ENCODE measurements at regions not wholly inside any gene's neighbourhood (a gene's known extent, or its start where the extent isn't known, plus 50 kb on each side); places are given as distances from the start of the nearest gene placed in this dataset.
"Not testable (repeated sequence)": the region's sequence is repeated elsewhere in the genome, so short reads cannot be mapped to it uniquely, and the experiment has no call there.

- no peak for DNase-seq (ENCODE audit: low spot score)
- intact Hi-C loops (cut with DNase I): no loop called here
Measured at GRCh38 chr20:22689266-22689665, 104.9 kb upstream of the FOXA2 start.

GRCh38 chr20:22690000-22690399 is 105.6 kb upstream of the FOXA2 start:
- DNase-seq (ENCODE audit: low spot score): no peak
- intact Hi-C loops (cut with DNase I): loop anchor here (5.0 to 10.0 kb wide), 4 partner anchors 355 to 652 kb away; partner anchors contain the start of gene THBD (in 1 of the 2)

DNA sequence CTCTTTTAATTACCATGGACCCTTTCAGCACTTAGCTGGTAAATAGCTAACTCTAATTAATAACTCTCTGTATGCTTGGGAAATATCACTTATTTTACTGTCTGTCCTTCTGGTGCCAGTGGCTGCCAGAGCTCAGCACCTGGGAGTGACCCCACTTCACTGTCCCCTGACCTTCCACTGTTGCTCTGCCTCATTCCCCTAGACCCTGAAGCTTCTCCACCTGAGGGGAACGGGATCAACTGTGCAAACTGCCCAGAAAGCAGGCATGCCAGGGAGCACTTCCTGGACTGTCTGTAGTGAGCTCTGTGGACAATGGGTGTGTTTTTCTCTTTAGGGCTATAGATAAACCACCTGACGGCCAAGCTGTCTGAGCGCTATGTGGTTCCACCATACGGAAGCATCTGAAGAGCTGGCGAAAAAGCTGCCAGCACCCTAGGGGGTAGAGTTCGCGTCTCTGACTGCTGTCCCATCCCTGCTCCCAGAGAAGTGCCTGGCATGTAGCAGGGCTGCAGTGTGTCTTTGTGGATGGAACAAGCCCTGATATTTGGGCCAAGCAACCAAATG is 106.3 kb upstream of the FOXA2 start:
- DNase-seq (ENCODE audit: low spot score): no peak
- intact Hi-C loops (cut with DNase I): loop anchor here (5.0 to 10.0 kb wide), 4 partner anchors 354 to 652 kb away; partner anchors contain the start of gene THBD (in 1 of the 2)

GRCh38 chr20:22691369-22692118 is 107.2 kb upstream of the FOXA2 start:
- intact Hi-C loops (cut with DNase I): loop anchor here (5.0 to 10.0 kb wide), 4 partner anchors 353 to 651 kb away; partner anchors contain the start of gene THBD (in 1 of the 2)
- DNase-seq (ENCODE audit: low spot score): peak; percentile 94

- intact Hi-C loops (cut with DNase I): loop anchor here (5.0 to 10.0 kb wide), 4 partner anchors 353 to 650 kb away; partner anchors contain the start of gene THBD (in 1 of the 2)
- no peak for DNase-seq (ENCODE audit: low spot score)
Measured at GRCh38 chr20:22692119-22692475, 107.7 kb upstream of the FOXA2 start.

DNA sequence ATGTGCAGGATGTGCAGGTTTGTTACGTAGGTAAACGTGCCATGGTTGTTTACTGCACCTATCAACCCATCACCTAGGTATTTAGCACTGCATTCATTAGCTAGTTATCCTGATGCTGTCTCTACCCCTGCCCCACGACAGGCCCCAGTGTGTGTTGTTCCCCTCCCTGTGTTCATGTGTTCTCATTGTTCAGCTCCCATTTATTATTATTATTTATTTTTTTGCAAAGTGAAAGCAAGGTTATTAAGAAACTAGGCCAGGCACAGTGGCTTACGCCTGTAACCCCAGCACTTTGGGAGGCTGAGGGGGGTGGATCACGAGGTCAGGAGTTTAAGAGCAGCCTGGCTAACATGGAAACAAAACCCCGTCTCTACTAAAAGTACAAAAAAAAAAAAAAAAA is 108.2 kb upstream of the FOXA2 start:
- intact Hi-C loops (cut with DNase I): loop anchor here (5.0 to 10.0 kb wide), 4 partner anchors 352 to 650 kb away; partner anchors contain the start of gene THBD (in 1 of the 2)
- not testable (repeated sequence) for DNase-seq (ENCODE audit: low spot score)

DNA sequence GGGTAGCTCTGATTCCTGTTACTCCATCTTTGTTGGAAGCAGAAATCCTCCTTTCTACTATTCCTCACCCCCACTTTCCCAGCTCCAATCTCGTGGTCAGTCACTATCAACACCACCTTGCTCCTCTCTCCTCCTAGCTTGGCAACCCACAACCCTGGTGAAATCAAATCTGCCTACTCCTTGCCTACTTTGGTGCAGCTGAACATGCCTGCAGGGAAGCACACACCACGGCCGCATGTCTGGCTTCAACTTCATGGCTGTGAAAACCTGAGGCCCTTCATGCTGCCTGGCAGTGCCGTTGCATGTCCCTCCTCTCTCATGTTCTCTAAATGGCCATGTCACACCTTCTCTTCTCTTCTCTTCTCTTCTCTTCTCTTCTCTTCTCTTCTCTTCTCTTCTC is 112.4 kb upstream of the FOXA2 start:
- intact Hi-C loops (cut with DNase I): loop anchor here in 1 of 2 donors (10.0 kb wide), 1 partner anchor 348 kb away; the partner anchor contains the start of gene THBD
- no peak for DNase-seq (ENCODE audit: low spot score)

DNA sequence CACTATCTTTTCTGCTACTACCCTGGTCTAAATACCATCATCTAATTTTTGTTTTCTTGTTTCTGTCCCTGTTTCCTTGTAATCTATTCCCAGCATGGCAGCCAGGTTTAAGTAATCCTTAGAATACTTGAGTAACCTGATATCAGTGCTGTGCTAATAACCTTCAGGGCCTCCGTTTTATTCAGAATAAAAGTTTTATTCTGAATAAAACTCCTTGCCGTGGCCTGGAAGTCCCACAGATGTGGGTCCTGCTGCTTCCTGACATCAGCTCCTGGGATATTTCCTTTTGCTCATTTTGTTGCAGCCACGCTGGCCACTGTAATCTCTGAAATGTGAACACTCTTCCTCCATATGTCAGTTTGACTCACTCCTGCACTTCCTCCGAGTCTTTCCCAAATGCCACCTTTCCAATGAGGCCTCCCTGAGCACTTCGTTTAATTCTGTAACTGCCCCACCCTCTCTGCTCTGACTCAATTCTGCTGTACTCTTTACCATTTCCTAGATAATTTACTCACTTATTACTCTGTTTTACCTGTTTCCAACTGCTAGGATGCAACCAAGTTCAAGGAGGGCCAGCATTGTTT is 114.0 kb upstream of the FOXA2 start:
- intact Hi-C loops (cut with DNase I): loop anchor here in 1 of 2 donors (10.0 kb wide), 1 partner anchor 346 kb away; the partner anchor contains the start of gene THBD
- no peak for DNase-seq (ENCODE audit: low spot score)

DNA sequence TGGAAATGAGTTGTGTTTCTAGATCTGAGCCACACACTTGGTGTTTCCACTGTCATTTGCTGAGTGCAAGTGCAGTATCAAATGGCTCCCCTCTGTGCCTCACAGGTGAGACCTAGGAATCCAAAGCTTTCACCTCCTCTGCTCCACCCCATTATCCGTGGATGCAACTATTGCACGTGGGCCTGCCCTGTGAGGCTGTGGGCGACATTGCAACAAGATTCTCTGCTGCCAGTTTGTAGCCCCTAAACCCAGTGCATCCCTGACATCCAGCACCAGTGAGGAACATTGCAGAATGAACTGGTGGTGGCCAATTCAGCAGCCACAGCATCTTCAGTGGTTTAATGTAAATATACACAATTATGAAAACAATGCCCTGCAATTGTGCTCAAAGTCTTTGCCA is 115.0 kb upstream of the FOXA2 start:
- intact Hi-C loops (cut with DNase I): loop anchor here in 1 of 2 donors (10.0 kb wide), 1 partner anchor 345 kb away; the partner anchor contains the start of gene THBD
- DNase-seq (ENCODE audit: low spot score): no peak

- no peak for DNase-seq (ENCODE audit: low spot score)
- intact Hi-C loops (cut with DNase I): no loop called here
Measured at GRCh38 chr20:22700367-22700766, 116.0 kb upstream of the FOXA2 start.

GRCh38 chr20:22701679-22702308 is 117.4 kb upstream of the FOXA2 start:
- intact Hi-C loops (cut with DNase I): no loop called here
- no peak for DNase-seq (ENCODE audit: low spot score)

DNA sequence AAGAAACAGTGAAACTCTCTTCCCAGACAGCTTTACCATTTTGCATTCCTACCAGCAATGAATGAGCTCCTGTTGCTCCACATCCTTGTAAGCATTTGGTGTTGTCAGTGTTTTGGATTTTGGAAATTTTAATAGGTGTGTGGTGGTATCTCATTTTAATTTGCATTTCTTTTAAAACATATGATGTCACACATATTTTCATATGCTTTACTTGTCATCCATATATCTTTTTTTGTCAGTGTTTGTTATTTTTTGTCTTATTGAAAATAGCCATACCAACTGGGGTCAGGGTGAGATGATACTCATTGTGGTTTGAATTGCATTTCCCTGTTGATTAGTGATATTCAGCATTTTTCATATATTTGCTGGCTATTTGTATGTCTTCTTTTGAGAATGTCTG is 119.5 kb upstream of the FOXA2 start:
- intact Hi-C loops (cut with DNase I): no loop called here
- DNase-seq (ENCODE audit: low spot score): no peak

GRCh38 chr20:22711971-22712755 is 127.8 kb upstream of the FOXA2 start:
- no peak for DNase-seq (ENCODE audit: low spot score)
- intact Hi-C loops (cut with DNase I): no loop called here

GRCh38 chr20:22716821-22717351 is 132.5 kb upstream of the FOXA2 start:
- intact Hi-C loops (cut with DNase I): no loop called here
- DNase-seq (ENCODE audit: low spot score): no peak

DNA sequence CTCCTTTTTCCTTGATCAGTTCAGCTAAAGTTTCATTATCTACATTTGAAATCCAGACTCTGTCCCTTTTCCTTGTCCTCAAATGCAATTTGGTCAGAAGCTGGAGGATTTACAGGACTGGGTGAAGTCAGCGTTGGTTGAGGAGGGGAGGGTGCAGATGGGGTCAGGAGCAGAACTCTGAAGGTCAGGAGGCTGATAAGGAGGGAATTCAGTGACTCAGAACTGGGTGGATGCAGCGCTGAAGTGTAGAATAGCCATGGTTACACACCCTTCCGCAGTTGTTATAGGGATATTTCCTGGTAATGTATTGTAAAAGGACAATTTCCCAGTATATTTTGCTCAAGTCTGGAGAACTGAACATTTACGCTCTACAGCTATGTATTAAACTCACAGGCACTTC is 133.1 kb upstream of the FOXA2 start:
- no peak for DNase-seq (ENCODE audit: low spot score)
- intact Hi-C loops (cut with DNase I): no loop called here

DNA sequence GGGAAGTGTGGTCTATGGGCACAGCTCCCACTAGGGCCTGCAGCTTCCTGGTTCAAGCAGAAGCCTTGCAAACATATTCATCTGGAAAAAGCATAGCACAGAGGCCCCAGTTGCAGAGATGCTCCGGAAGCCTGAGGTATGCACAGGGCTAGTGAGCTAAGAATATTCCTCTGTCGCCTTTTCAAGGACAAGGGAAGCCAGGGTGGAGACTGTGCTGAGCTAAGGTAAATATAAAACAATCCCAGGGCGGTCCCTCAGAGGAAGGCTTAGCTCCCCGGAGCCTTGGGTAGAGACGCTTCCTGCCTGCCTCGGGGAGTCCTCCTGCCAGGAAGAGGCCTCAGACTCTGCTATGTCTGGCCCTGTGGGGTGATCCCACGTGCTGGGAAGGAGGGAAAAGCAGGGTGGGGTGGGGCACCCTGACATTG is 134.8 kb upstream of the FOXA2 start:
- DNase-seq (ENCODE audit: low spot score): no peak
- intact Hi-C loops (cut with DNase I): no loop called here

GRCh38 chr20:22720206-22720605 is 135.8 kb upstream of the FOXA2 start:
- no peak for DNase-seq (ENCODE audit: low spot score)
- intact Hi-C loops (cut with DNase I): loop anchor here in 1 of 2 donors (10.0 kb wide), 1 partner anchor 345 kb away; no protein-coding TSS in a partner anchor

DNA sequence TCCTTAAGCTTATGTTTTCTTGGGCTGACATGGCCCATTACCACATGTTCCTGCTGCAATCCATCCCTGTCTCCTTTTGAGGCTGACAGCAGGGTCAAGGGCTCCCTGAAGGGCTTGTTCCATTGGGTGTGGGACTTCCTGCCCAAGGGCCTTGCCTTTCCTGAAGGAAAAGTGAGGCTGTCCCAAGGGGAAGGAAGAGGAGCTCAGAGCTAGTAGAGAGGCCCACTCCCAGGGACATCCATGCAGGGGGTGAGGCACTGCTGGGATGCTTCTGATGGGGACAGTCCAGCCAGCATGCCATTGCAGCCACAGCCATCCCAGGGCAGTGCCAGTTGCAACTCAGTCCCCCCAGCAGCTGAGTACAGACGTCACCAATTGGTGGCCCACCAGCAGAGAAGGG is 138.4 kb upstream of the FOXA2 start:
- intact Hi-C loops (cut with DNase I): loop anchor here in 1 of 2 donors (10.0 kb wide), 1 partner anchor 342 kb away; no protein-coding TSS in a partner anchor
- no peak for DNase-seq (ENCODE audit: low spot score)

Measured in posterior vena cava (tissue), 2 donors.